Right lobe of liver (tissue), 6 donors: ENCODE measurements at regions not wholly inside any gene's neighbourhood (a gene's known extent, or its start where the extent isn't known, plus 50 kb on each side); places are given as distances from the start of the nearest gene placed in this dataset.

Experiments used
- ATAC-seq, 4 donors: fragments of 200-7000 bp; cut with Tn5 transposase; one replicate each; pipeline ENCODE4 v1.9.1; 2020; ENCODE audit warnings: mild to moderate bottlenecking in 4 of 4, moderate library complexity in 4 of 4
- DNase-seq, 3 donors: peaks; one replicate each; pipeline ENCODE4 v3.0.0-alpha.2; 2020
- H3K27ac ChIP-seq, 3 donors: fragments of 200-600 bp; one replicate each; pipeline ENCODE4 v1.8.0; 2022
- H3K27me3 ChIP-seq, 2 donors: fragments of 200-600 bp; one replicate each; pipeline ENCODE4 v1.8.0; 2022
- H3K36me3 ChIP-seq, 4 donors: fragments of 200-600 bp; sonication (generic) in 1 of 4; one replicate each; pipeline versions ENCODE4 v1.5.1 to v1.8.0; 2017 to 2022; ENCODE audit warnings: control low read depth in 1 of 4
- H3K4me1 ChIP-seq, 4 donors: fragments of 200-600 bp; sonication (generic) in 1 of 4; one replicate each; pipeline versions ENCODE4 v1.5.1 to v1.8.0; 2017 to 2022; ENCODE audit warnings: control low read depth in 1 of 4
- H3K4me3 ChIP-seq, 3 donors: fragments of 200-600 bp; one replicate each; pipeline ENCODE4 v1.8.0; 2022
- H3K9me3 ChIP-seq, 4 donors: fragments of 200-600 bp; sonication (generic) in 1 of 4; one replicate each; pipeline versions ENCODE4 v1.5.1 to v1.8.0; 2017 to 2022; ENCODE audit warnings: control low read depth in 1 of 4
- CTCF ChIP-seq, 4 donors: fragments of 200-600 bp in 3 of 4; fragments of 450-650 bp in 1 of 4; IDR thresholded peaks; one replicate each; pipeline versions ENCODE4 v1.5.1 to v1.8.0; 2016 to 2022; ENCODE audit warnings: antibody characterized with exemption in 4 of 4, mild to moderate bottlenecking in 2 of 4
- POLR2A ChIP-seq: fragments of 450-650 bp; IDR thresholded peaks from one replicate; pipeline ENCODE4 v1.6.1; 2017; ENCODE audit warnings: antibody characterized with exemption, mild to moderate bottlenecking
- WGBS: methylation state at CpG from one replicate; pipeline ENCODE4 v1.1.6; 2018; ENCODE audit warnings: low coverage, low lambda C conversion rate; ENCODE audit not compliant: insufficient coverage; ENCODE audit errors: missing lambda C conversion rate; 5-methylcytosine and 5-hydroxymethylcytosine counted together
- intact Hi-C, 2 donors: fragments of 100-400 bp; cut with DNase I; formaldehyde crosslinking; loops; one replicate each; pipeline versions ENCODE4 v1.11.2 to v1.14.1; 2022
- donor health status: DM: no; HTN: yes; CAD: no.
- donor health status: DM: no; HTN: no; CAD: no.
- donor health status: DM: no; HTN: no; CAD: no.
- donor health status: DM: no; HTN: yes; CAD: no.
- donor health status: DM: no; HTN: yes; CAD: no.

- H3K27me3 ChIP-seq, result no peaks in the 10 kb centered on the region
- no peak for DNase-seq
- TF ChIP-seq POLR2A (no peak), CTCF (IDR thresholded peaks at IDR 0.05) (peak; percentile 40 to 59 (median 48))
- intact Hi-C loops, result no loop called here
- H3K4me1 ChIP-seq, result no peaks in the 10 kb centered on the region
- H3K4me3 ChIP-seq, result no peak overlapping the region
- H3K36me3 ChIP-seq, result no peaks in the 10 kb centered on the region
- WGBS, result 83% methylated on average over 3 of the region's 3 CpGs
- H3K27ac ChIP-seq, result no peak overlapping the region
- ATAC-seq, result peak; percentile 92 to 99 (median 95)
- H3K9me3 ChIP-seq, result no peaks in the 10 kb centered on the region
Measured at GRCh38 chr2:211093743-211094303, 537.4 kb downstream of the CPS1 start.

- intact Hi-C loops, result no loop called here
- no peaks in the 10 kb centered on the region for H3K9me3 ChIP-seq
- ATAC-seq (peak; percentile 24 to 67 (median 59)), DNase-seq (peak in 2 of 3 donors; percentile 32 to 60)
- no peak overlapping the region for H3K27ac ChIP-seq
- no peaks in the 10 kb centered on the region for H3K4me1 ChIP-seq
- H3K27me3 ChIP-seq, result no peaks in the 10 kb centered on the region
- TF ChIP-seq CTCF (IDR thresholded peaks at IDR 0.05) (no peak), POLR2A (no peak)
- WGBS, result 15% methylated on average over 4 of the region's 4 CpGs
- no peaks in the 10 kb centered on the region for H3K36me3 ChIP-seq
- no peak overlapping the region for H3K4me3 ChIP-seq
Measured at GRCh38 chr2:211103989-211104388, 547.6 kb downstream of the CPS1 start.

- ATAC-seq, result peak; percentile 43 to 61 (median 56)
- Histone ChIP-seq H3K27ac (no peak overlapping the region), H3K27me3 (no peaks in the 10 kb centered on the region), H3K36me3 (no peaks in the 10 kb centered on the region), H3K4me1 (peaks cover 0 to 17% (median 0%) of the 10 kb centered on the region in 4 donors), H3K9me3 (no peaks in the 10 kb centered on the region), H3K4me3 (no peak overlapping the region)
- intact Hi-C loops, result no loop called here
- TF ChIP-seq CTCF (IDR thresholded peaks at IDR 0.05) (no peak), POLR2A (no peak)
- DNase-seq, result no peak
- WGBS, result 54% methylated on average over 3 of the region's 3 CpGs
Measured at GRCh38 chr2:211113334-211114175, 557.2 kb downstream of the CPS1 start.

- ATAC-seq (no peak), DNase-seq (no peak)
- H3K9me3 ChIP-seq, result no peaks in the 10 kb centered on the region
- intact Hi-C loops, result no loop called here
- no peaks in the 10 kb centered on the region for H3K36me3 ChIP-seq
- no peak for TF ChIP-seq CTCF (IDR thresholded peaks at IDR 0.05)
- TF ChIP-seq POLR2A, result no peak
- no peak overlapping the region for H3K4me3 ChIP-seq
- H3K27ac ChIP-seq, result no peak overlapping the region
- 78% methylated on average over 1 of the region's 1 CpG for WGBS
- H3K4me1 ChIP-seq, result peaks cover 0 to 17% (median 0%) of the 10 kb centered on the region in 4 donors
- no peaks in the 10 kb centered on the region for H3K27me3 ChIP-seq
Measured at GRCh38 chr2:211114826-211115455, 558.5 kb downstream of the CPS1 start.
